22Rv1 (cell line): ENCODE measurements at regions not wholly inside any gene's neighbourhood (a gene's known extent, or its start where the extent isn't known, plus 50 kb on each side); places are given as distances from the start of the nearest gene placed in this dataset.

Experiments used
- CTCF ChIP-seq: fragments of 450-650 bp; IDR thresholded peaks from 2 replicates; pipeline ENCODE4 v1.5.1; 2017; ENCODE audit warnings: mild to moderate bottlenecking
- ZFX ChIP-seq: fragments of 450-650 bp; IDR thresholded peaks from 2 replicates; pipeline ENCODE4 v1.6.1; 2017; ENCODE audit warnings: antibody characterized with exemption, borderline replicate concordance

DNA sequence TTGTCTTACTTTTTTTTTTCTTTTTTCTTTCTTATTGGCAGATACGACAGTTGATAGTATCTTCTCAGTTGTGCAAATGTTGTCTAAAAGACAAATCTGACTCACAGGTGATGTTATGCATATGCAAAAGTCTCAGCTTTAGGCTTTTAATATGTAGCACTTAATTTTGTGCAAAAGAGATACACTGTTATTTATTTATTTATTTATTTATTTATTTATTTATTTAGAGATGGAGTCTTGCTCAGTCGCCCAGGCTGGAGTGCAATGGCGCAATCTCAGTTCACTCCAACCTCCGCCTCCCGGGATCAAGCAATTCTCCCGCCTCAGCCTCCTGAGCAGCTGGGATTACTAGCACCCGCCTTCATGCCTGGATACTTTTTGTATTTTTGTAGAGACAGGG lies 383.9 kb upstream of the PCDH9 start:
- TF ChIP-seq CTCF (no peak), ZFX (no peak)
